ENCODE measurements at regions not wholly inside any gene's neighbourhood (a gene's known extent, or its start where the extent isn't known, plus 50 kb on each side); places are given as distances from the start of the nearest gene placed in this dataset.

- TF ChIP-seq, protein P1, sequence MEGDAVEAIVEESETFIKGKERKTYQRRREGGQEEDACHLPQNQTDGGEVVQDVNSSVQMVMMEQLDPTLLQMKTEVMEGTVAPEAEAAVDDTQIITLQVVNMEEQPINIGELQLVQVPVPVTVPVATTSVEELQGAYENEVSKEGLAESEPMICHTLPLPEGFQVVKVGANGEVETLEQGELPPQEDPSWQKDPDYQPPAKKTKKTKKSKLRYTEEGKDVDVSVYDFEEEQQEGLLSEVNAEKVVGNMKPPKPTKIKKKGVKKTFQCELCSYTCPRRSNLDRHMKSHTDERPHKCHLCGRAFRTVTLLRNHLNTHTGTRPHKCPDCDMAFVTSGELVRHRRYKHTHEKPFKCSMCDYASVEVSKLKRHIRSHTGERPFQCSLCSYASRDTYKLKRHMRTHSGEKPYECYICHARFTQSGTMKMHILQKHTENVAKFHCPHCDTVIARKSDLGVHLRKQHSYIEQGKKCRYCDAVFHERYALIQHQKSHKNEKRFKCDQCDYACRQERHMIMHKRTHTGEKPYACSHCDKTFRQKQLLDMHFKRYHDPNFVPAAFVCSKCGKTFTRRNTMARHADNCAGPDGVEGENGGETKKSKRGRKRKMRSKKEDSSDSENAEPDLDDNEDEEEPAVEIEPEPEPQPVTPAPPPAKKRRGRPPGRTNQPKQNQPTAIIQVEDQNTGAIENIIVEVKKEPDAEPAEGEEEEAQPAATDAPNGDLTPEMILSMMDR (IDR thresholded peaks at IDR 0.05 in 8 of 11, conservative IDR thresholded peaks at IDR 0.05 in 3 of 11) = no peak
- TF ChIP-seq POLR2AphosphoS5 (IDR thresholded peaks at IDR 0.05) = no peak
- no peak for TF ChIP-seq POLR2A (IDR thresholded peaks at IDR 0.05)
These were observed 499.7 kb downstream of the XYLT1 start for GRCh38 chr16:16971042-16971441.
